Memory B cell (primary cell): ENCODE measurements at regions not wholly inside any gene's neighbourhood (a gene's known extent, or its start where the extent isn't known, plus 50 kb on each side); places are given as distances from the start of the nearest gene placed in this dataset.
A peak's percentile ranks its signal among the peaks of the same experiment; 100 is the strongest.

Experiments
- ATAC-seq: fragments of 150-1000 bp; cut with Tn5 transposase; 2 replicates; pipeline ENCODE4 v1.10.0; 2021; ENCODE audit warnings: low read depth, mild to moderate bottlenecking, moderate library complexity
- DNase-seq, 2 donors: peaks; one replicate each; pipeline ENCODE4 v3.0.0; 2022; ENCODE audit warnings: low spot score in 2 of 2
- H3K27ac Mint-ChIP-seq: one replicate; pipeline ENCODE4 v1.8.0; 2022; ENCODE audit warnings: mild to moderate bottlenecking, moderate library complexity, mixed read lengths
- H3K27me3 Mint-ChIP-seq: one replicate; pipeline ENCODE4 v1.8.0; 2022; ENCODE audit warnings: mixed read lengths
- H3K36me3 Mint-ChIP-seq: one replicate; pipeline ENCODE4 v1.8.0; 2022; ENCODE audit warnings: mild to moderate bottlenecking, mixed read lengths
- H3K4me1 Mint-ChIP-seq: one replicate; pipeline ENCODE4 v1.8.0; 2022; ENCODE audit warnings: mixed read lengths
- H3K4me3 Mint-ChIP-seq: one replicate; pipeline ENCODE4 v1.8.0; 2022; ENCODE audit warnings: mild to moderate bottlenecking, moderate library complexity, mixed read lengths
- H3K9me3 Mint-ChIP-seq: one replicate; pipeline ENCODE4 v1.8.0; 2022; ENCODE audit warnings: mixed read lengths

- H3K4me1 Mint-ChIP-seq = no peaks in the 10 kb centered on the region
- DNase-seq (no peak), ATAC-seq (no peak)
- no peak overlapping the region for H3K27ac Mint-ChIP-seq
- peaks cover 2% of the 10 kb centered on the region for H3K9me3 Mint-ChIP-seq
- no peak overlapping the region for H3K4me3 Mint-ChIP-seq
- H3K36me3 Mint-ChIP-seq = peaks cover 4% of the 10 kb centered on the region
- H3K27me3 Mint-ChIP-seq = peaks cover 3% of the 10 kb centered on the region
These were observed 107.2 kb downstream of the RGS2 start for GRCh38 chr1:192916021-192916420.

GRCh38 chr1:192918259-192918658 lies 109.4 kb downstream of the RGS2 start:
- H3K4me1 Mint-ChIP-seq = no peaks in the 10 kb centered on the region
- DNase-seq = no peak
- peaks cover 2% of the 10 kb centered on the region for H3K27me3 Mint-ChIP-seq
- no peaks in the 10 kb centered on the region for H3K9me3 Mint-ChIP-seq
- ATAC-seq = no peak
- no peak overlapping the region for H3K27ac Mint-ChIP-seq
- H3K36me3 Mint-ChIP-seq = peaks cover 2% of the 10 kb centered on the region
- no peak overlapping the region for H3K4me3 Mint-ChIP-seq

- Mint-ChIP-seq H3K27me3 (peaks cover 2% of the 10 kb centered on the region), H3K27ac (no peak overlapping the region), H3K36me3 (no peaks in the 10 kb centered on the region), H3K4me3 (no peak overlapping the region), H3K4me1 (no peaks in the 10 kb centered on the region), H3K9me3 (no peaks in the 10 kb centered on the region)
- no peak for ATAC-seq
- no peak for DNase-seq
These were observed 111.6 kb downstream of the RGS2 start for GRCh38 chr1:192920412-192920811.

- DNase-seq (no peak), ATAC-seq (no peak)
- peaks cover 2% of the 10 kb centered on the region for H3K27me3 Mint-ChIP-seq
- no peak overlapping the region for H3K27ac Mint-ChIP-seq
- H3K9me3 Mint-ChIP-seq = peaks cover 2% of the 10 kb centered on the region
- no peak overlapping the region for H3K4me3 Mint-ChIP-seq
- no peaks in the 10 kb centered on the region for H3K36me3 Mint-ChIP-seq
- no peaks in the 10 kb centered on the region for H3K4me1 Mint-ChIP-seq
These were observed 116.8 kb downstream of the RGS2 start for GRCh38 chr1:192925609-192926008.

- H3K4me1 Mint-ChIP-seq = no peaks in the 10 kb centered on the region
- peaks cover 2% of the 10 kb centered on the region for H3K9me3 Mint-ChIP-seq
- no peak overlapping the region for H3K4me3 Mint-ChIP-seq
These were observed 117.9 kb downstream of the RGS2 start for GRCh38 chr1:192926736-192927135.

GRCh38 chr1:192927496-192927895 lies 118.7 kb downstream of the RGS2 start:
- H3K4me1 Mint-ChIP-seq = no peaks in the 10 kb centered on the region
- H3K27ac Mint-ChIP-seq = no peak overlapping the region
- no peak overlapping the region for H3K4me3 Mint-ChIP-seq
- H3K27me3 Mint-ChIP-seq = peaks cover 2% of the 10 kb centered on the region
- no peak for ATAC-seq
- H3K9me3 Mint-ChIP-seq = peaks cover 2% of the 10 kb centered on the region
- no peak for DNase-seq
- no peaks in the 10 kb centered on the region for H3K36me3 Mint-ChIP-seq

More at GRCh38 chr1:192926736-192927135, 117.9 kb downstream of the RGS2 start:
- Mint-ChIP-seq H3K36me3 (no peaks in the 10 kb centered on the region), H3K27me3 (peaks cover 2% of the 10 kb centered on the region), H3K27ac (no peak overlapping the region)
- ATAC-seq (no peak), DNase-seq (no peak)

GRCh38 chr1:192929597-192929996 lies 120.8 kb downstream of the RGS2 start:
- Mint-ChIP-seq H3K4me3 (no peak overlapping the region), H3K4me1 (no peaks in the 10 kb centered on the region), H3K27ac (no peak overlapping the region), H3K9me3 (peaks cover 2% of the 10 kb centered on the region), H3K36me3 (no peaks in the 10 kb centered on the region), H3K27me3 (peaks cover 2% of the 10 kb centered on the region)
- ATAC-seq (no peak), DNase-seq (no peak)

- H3K4me3 Mint-ChIP-seq = no peak overlapping the region
- H3K27ac Mint-ChIP-seq = no peak overlapping the region
- no peaks in the 10 kb centered on the region for H3K36me3 Mint-ChIP-seq
- no peaks in the 10 kb centered on the region for H3K27me3 Mint-ChIP-seq
- DNase-seq (no peak), ATAC-seq (no peak)
- H3K9me3 Mint-ChIP-seq = no peaks in the 10 kb centered on the region
- H3K4me1 Mint-ChIP-seq = no peaks in the 10 kb centered on the region
These were observed 124.9 kb downstream of the RGS2 start for GRCh38 chr1:192933744-192934143.

GRCh38 chr1:192936313-192937018 lies 122.7 kb downstream of the UCHL5 start:
- Mint-ChIP-seq H3K4me3 (no peak overlapping the region), H3K36me3 (no peaks in the 10 kb centered on the region), H3K27me3 (no peaks in the 10 kb centered on the region), H3K27ac (no peak overlapping the region), H3K4me1 (peaks cover 1% of the 10 kb centered on the region), H3K9me3 (no peaks in the 10 kb centered on the region)
- peak; percentile 19 for ATAC-seq
- DNase-seq = no peak

GRCh38 chr1:192937128-192937527 lies 122.0 kb downstream of the UCHL5 start:
- no peak for DNase-seq
- ATAC-seq = no peak
- Mint-ChIP-seq H3K36me3 (no peaks in the 10 kb centered on the region), H3K4me3 (no peak overlapping the region), H3K27me3 (no peaks in the 10 kb centered on the region), H3K9me3 (no peaks in the 10 kb centered on the region), H3K4me1 (peaks cover 4% of the 10 kb centered on the region), H3K27ac (no peak overlapping the region)

- Mint-ChIP-seq H3K36me3 (no peaks in the 10 kb centered on the region), H3K4me1 (peaks cover 7% of the 10 kb centered on the region)
- DNase-seq = no peak
These were observed 119.7 kb downstream of the UCHL5 start for GRCh38 chr1:192939440-192939839.

GRCh38 chr1:192940658-192941057 lies 118.5 kb downstream of the UCHL5 start:
- H3K4me3 Mint-ChIP-seq = no peak overlapping the region
- DNase-seq (no peak), ATAC-seq (no peak)
- peaks cover 3% of the 10 kb centered on the region for H3K9me3 Mint-ChIP-seq
- H3K36me3 Mint-ChIP-seq = peaks cover 2% of the 10 kb centered on the region
- H3K27me3 Mint-ChIP-seq = no peaks in the 10 kb centered on the region
- peaks cover 7% of the 10 kb centered on the region for H3K4me1 Mint-ChIP-seq
- H3K27ac Mint-ChIP-seq = no peak overlapping the region

More at GRCh38 chr1:192939440-192939839, 119.7 kb downstream of the UCHL5 start:
- Mint-ChIP-seq H3K9me3 (no peaks in the 10 kb centered on the region), H3K4me3 (no peak overlapping the region), H3K27ac (no peak overlapping the region), H3K27me3 (no peaks in the 10 kb centered on the region)
- ATAC-seq = no peak

GRCh38 chr1:192941722-192942411 lies 117.3 kb downstream of the UCHL5 start:
- Mint-ChIP-seq H3K27me3 (no peaks in the 10 kb centered on the region), H3K27ac (peak overlapping the region; percentile 78), H3K4me1 (peaks cover 7% of the 10 kb centered on the region), H3K4me3 (no peak overlapping the region), H3K36me3 (peaks cover 2% of the 10 kb centered on the region), H3K9me3 (peaks cover 3% of the 10 kb centered on the region)
- ATAC-seq (peak; percentile 86), DNase-seq (no peak)

- DNase-seq (no peak), ATAC-seq (no peak)
- no peaks in the 10 kb centered on the region for H3K27me3 Mint-ChIP-seq
- no peak overlapping the region for H3K27ac Mint-ChIP-seq
- peaks cover 2% of the 10 kb centered on the region for H3K36me3 Mint-ChIP-seq
- no peak overlapping the region for H3K4me3 Mint-ChIP-seq
- peaks cover 7% of the 10 kb centered on the region for H3K4me1 Mint-ChIP-seq
- peaks cover 3% of the 10 kb centered on the region for H3K9me3 Mint-ChIP-seq
These were observed 116.1 kb downstream of the UCHL5 start for GRCh38 chr1:192943108-192943507.

GRCh38 chr1:192943522-192943921 lies 115.6 kb downstream of the UCHL5 start:
- Mint-ChIP-seq H3K27ac (no peak overlapping the region), H3K27me3 (no peaks in the 10 kb centered on the region), H3K9me3 (peaks cover 3% of the 10 kb centered on the region), H3K36me3 (peaks cover 2% of the 10 kb centered on the region), H3K4me1 (peaks cover 7% of the 10 kb centered on the region), H3K4me3 (no peak overlapping the region)
- DNase-seq (no peak), ATAC-seq (no peak)
